ENCODE measurements at regions not wholly inside any gene's neighbourhood (a gene's known extent, or its start where the extent isn't known, plus 50 kb on each side); places are given as distances from the start of the nearest gene placed in this dataset.

GRCh38 chr15:77695548-77695947 is 62.8 kb upstream of the LINGO1 start:
- TF ChIP-seq POLR2AphosphoS5 (IDR thresholded peaks at IDR 0.05; ENCODE audit: low read depth, low read length), result no peak
- TF ChIP-seq SP1 (IDR thresholded peaks at IDR 0.05; ENCODE audit: low read depth, low read length), result no peak
- no peak for TF ChIP-seq SP2 (IDR thresholded peaks at IDR 0.05; ENCODE audit: low read length)
- Histone ChIP-seq H3K27ac (ENCODE audit: low read depth, low read length) (no peak overlapping the region), H2BK20ac (ENCODE audit: low read length) (no peak overlapping the region), H3K4ac (replicated peaks; ENCODE audit: insufficient read length, low read depth, low read length) (no peak overlapping the region), H2BK5ac (ENCODE audit: low read depth, low read length) (no peak overlapping the region), H2BK120ac (replicated peaks; ENCODE audit: low read depth, low read length) (no peak overlapping the region), H2AK5ac (ENCODE audit: low read depth, low read length) (no peak overlapping the region), H3K56ac (replicated peaks; ENCODE audit: insufficient read length, low read depth, low read length) (no peak overlapping the region), H3K23ac (ENCODE audit: insufficient read length) (no peak overlapping the region), H3K18ac (ENCODE audit: extremely low read depth, low read length) (no peak overlapping the region), H3K23me2 (ENCODE audit: low read depth, low read length) (peaks cover 6% of the 10 kb centered on the region), H4K8ac (ENCODE audit: extremely low read depth, insufficient read depth, low read length) (no peak overlapping the region), H2BK12ac (ENCODE audit: low read depth, low read length) (no peak overlapping the region), H3K9me3 (ENCODE audit: insufficient read depth in 2 of 2, low read depth in 1 of 2, low read length in 1 of 2) (no peaks in the 10 kb centered on the region), H2AFZ (ENCODE audit: low read length) (no peak overlapping the region), H4K91ac (replicated peaks; ENCODE audit: insufficient read length, low read length) (no peak overlapping the region), H3K4me1 (replicated peaks in 1 of 4; ENCODE audit: control insufficient read depth in 3 of 4, insufficient read depth in 4 of 4, low read length in 3 of 4) (peaks cover 0 to 8% (median 1%) of the 10 kb centered on the region in 4 experiments; a peak in 2 of 7 replicates), H3K4me3 (ENCODE audit: extremely low read depth in 1 of 4, insufficient read depth in 2 of 4, low read depth in 3 of 4, low read length in 4 of 4) (no peak overlapping the region), H3K79me1 (ENCODE audit: low read depth, low read length) (no peaks in the 10 kb centered on the region), H4K20me1 (replicated peaks in 1 of 2; ENCODE audit: control insufficient read depth in 1 of 2, insufficient read depth in 2 of 2, low read length in 2 of 2) (peaks cover 0 to 5% of the 10 kb centered on the region in 2 experiments), H3K9ac (replicated peaks in 1 of 4; ENCODE audit: extremely low read depth in 1 of 4, low read depth in 3 of 4, low read length in 3 of 4) (no peak overlapping the region), H3K14ac (ENCODE audit: insufficient read length) (no peak overlapping the region), H3K4me2 (ENCODE audit: insufficient read depth in 1 of 2, low read depth in 2 of 2, low read length in 2 of 2) (no peak overlapping the region), H4K5ac (ENCODE audit: insufficient read length, low read depth, low read length) (no peak overlapping the region), H3K36me3 (ENCODE audit: control insufficient read depth in 2 of 4, insufficient read depth in 4 of 4, low read length in 3 of 4) (no peaks in the 10 kb centered on the region; a peak in 1 of 8 replicates), H2BK15ac (ENCODE audit: low read length) (no peak overlapping the region), H3K27me3 (replicated peaks in 1 of 4; ENCODE audit: control insufficient read depth in 3 of 4, extremely low read depth in 1 of 4, insufficient read depth in 3 of 4, low read length in 3 of 4) (no peaks in the 10 kb centered on the region), H3K79me2 (ENCODE audit: control insufficient read depth in 1 of 2, insufficient read depth in 2 of 2, low read length in 2 of 2) (peaks cover 0 to 3% of the 10 kb centered on the region in 2 experiments; a peak in 1 of 4 replicates)
- CTCF ChIA-PET (ENCODE audit: partially characterized antibody), result interaction anchor here (0.6 to 1.2 kb wide), 3 partner anchors 23 to 88 kb away, joined by 3 to 5 read pairs (median 3); no protein-coding TSS in a partner anchor
- 79% methylated on average over 6 of the region's 6 CpGs; no CpG with 5 or more reads in 1 of the 2 experiments for WGBS, 2 experiments (ENCODE audit: extremely low coverage in 1 of 2, insufficient coverage in 1 of 2, insufficient read length in 1 of 2, insufficient replicate concordance in 2 of 2, low coverage in 1 of 2, low lambda C conversion rate in 2 of 2, missing lambda C conversion rate in 1 of 2)
- POLR2A ChIA-PET (ENCODE audit: partially characterized antibody), result no interaction called here
- no peak for DNase-seq (ENCODE audit: low read depth in 1 of 2, low spot score in 2 of 2)
- no peak for FAIRE-seq

Measured in H1 (cell line).